Osteocyte (in vitro differentiated cells): ENCODE measurements at regions not wholly inside any gene's neighbourhood (a gene's known extent, or its start where the extent isn't known, plus 50 kb on each side); places are given as distances from the start of the nearest gene placed in this dataset.

Experiments
- DNase-seq: peaks from one replicate; pipeline ENCODE4 v3.0.0; 2021; ENCODE audit warnings: mixed read lengths; ENCODE audit not compliant: unreplicated experiment; ENCODE audit errors: extremely low spot score
- H3K27ac Mint-ChIP-seq: one replicate; pipeline ENCODE4 v1.8.0; 2021; ENCODE audit warnings: mild to moderate bottlenecking, mixed read lengths; ENCODE audit not compliant: unreplicated experiment
- H3K27me3 Mint-ChIP-seq: one replicate; pipeline ENCODE4 v1.8.0; 2021; ENCODE audit warnings: mixed read lengths; ENCODE audit not compliant: unreplicated experiment
- H3K36me3 Mint-ChIP-seq: one replicate; pipeline ENCODE4 v1.8.0; 2021; ENCODE audit warnings: mixed read lengths; ENCODE audit not compliant: unreplicated experiment
- H3K4me1 Mint-ChIP-seq: one replicate; pipeline ENCODE4 v1.8.0; 2021; ENCODE audit warnings: mixed read lengths; ENCODE audit not compliant: unreplicated experiment
- H3K4me3 Mint-ChIP-seq: one replicate; pipeline ENCODE4 v1.8.0; 2021; ENCODE audit warnings: mild to moderate bottlenecking, moderate library complexity, mixed read lengths; ENCODE audit not compliant: unreplicated experiment
- H3K9me3 Mint-ChIP-seq: one replicate; pipeline ENCODE4 v1.8.0; 2021; ENCODE audit warnings: mixed read lengths; ENCODE audit not compliant: unreplicated experiment
- CTCF ChIP-seq: fragments of 200-600 bp; sonication (generic); IDR thresholded peaks from 2 replicates; pipeline ENCODE4 v1.5.0; 2021; ENCODE audit warnings: antibody characterized with exemption, mild to moderate bottlenecking, moderate library complexity

DNA sequence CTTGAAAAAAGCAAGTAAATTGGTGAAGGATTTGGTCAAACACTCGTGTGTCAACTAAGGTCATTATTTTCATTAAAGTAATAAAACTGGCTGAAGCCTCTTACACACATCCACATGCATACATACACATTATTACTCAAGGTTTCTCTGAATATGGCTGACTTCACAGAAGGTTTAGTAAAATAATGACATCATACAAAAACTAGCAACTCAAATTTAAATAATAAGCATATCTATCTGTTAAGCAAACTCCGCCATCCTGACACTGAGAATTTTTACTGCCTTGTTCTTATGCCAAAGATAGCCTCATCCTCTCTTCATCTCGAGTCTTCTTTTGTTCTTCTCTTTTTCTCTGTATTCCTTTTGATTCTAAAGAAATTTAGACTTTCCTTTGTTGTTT is 739.1 kb downstream of the GBE1 start:
- TF ChIP-seq CTCF, result no peak
- DNase-seq, result no peak
- Mint-ChIP-seq H3K27me3 (peaks cover 3% of the 10 kb centered on the region), H3K27ac (no peak overlapping the region), H3K36me3 (no peaks in the 10 kb centered on the region), H3K4me1 (no peaks in the 10 kb centered on the region), H3K4me3 (no peak overlapping the region), H3K9me3 (no peaks in the 10 kb centered on the region)

DNA sequence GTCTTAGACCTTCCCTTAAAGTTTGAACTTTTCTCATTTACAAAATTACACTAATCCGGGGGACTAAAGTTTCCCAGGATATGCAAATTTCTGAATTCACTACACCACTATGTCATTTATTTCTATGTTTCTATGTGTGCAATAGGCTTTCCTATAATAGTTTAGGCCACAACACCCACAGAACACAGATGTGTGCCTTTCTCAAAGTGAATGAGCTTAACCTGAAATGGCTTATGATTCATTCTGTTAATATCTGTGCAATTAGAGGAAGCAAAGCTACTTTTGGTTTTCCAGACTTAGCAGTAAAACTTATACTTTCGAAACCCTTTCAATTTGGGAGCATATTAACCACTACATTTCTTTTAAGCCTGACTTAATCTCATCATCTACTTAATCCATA is 748.1 kb downstream of the GBE1 start:
- no peaks in the 10 kb centered on the region for H3K4me1 Mint-ChIP-seq
- H3K36me3 Mint-ChIP-seq, result no peaks in the 10 kb centered on the region
- TF ChIP-seq CTCF, result no peak
- H3K4me3 Mint-ChIP-seq, result no peak overlapping the region
- peaks cover 2% of the 10 kb centered on the region for H3K27me3 Mint-ChIP-seq
- no peaks in the 10 kb centered on the region for H3K9me3 Mint-ChIP-seq
- DNase-seq, result no peak
- no peak overlapping the region for H3K27ac Mint-ChIP-seq

DNA sequence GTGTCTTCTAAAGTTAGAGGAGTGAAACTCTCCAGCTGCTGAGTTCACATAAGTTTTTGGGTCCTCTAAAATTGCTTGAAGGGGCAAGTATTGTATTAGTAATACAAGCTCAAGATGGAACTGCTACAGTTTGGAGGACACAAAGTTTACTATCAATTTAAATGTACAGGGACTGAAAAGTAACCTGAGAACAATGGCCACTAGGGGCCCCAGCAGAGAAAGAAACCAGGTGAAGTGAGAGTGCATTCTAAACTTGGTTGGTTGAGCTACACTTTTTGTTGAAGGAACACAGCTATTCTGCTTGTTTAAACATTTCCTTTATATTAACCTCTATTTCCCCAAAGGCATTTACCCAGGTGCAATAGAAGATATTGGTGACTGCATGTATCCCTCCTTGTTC is 755.5 kb downstream of the GBE1 start:
- Mint-ChIP-seq H3K27ac (no peak overlapping the region), H3K36me3 (no peaks in the 10 kb centered on the region), H3K4me3 (no peak overlapping the region), H3K4me1 (no peaks in the 10 kb centered on the region), H3K9me3 (no peaks in the 10 kb centered on the region), H3K27me3 (peaks cover 4% of the 10 kb centered on the region)
- DNase-seq, result no peak
- TF ChIP-seq CTCF, result no peak

- Mint-ChIP-seq H3K4me1 (no peaks in the 10 kb centered on the region), H3K9me3 (no peaks in the 10 kb centered on the region), H3K36me3 (no peaks in the 10 kb centered on the region), H3K27me3 (peaks cover 11% of the 10 kb centered on the region), H3K4me3 (no peak overlapping the region), H3K27ac (no peak overlapping the region)
- DNase-seq, result no peak
- no peak for TF ChIP-seq CTCF
These were observed 757.6 kb downstream of the GBE1 start for GRCh38 chr3:81003817-81004216.

GRCh38 chr3:81003008-81003645 is 758.3 kb downstream of the GBE1 start:
- Mint-ChIP-seq H3K27me3 (peaks cover 11% of the 10 kb centered on the region), H3K4me3 (no peak overlapping the region), H3K9me3 (no peaks in the 10 kb centered on the region), H3K27ac (no peak overlapping the region), H3K36me3 (no peaks in the 10 kb centered on the region), H3K4me1 (no peaks in the 10 kb centered on the region)
- DNase-seq, result no peak
- TF ChIP-seq CTCF, result no peak
